ENCODE measurements at regions not wholly inside any gene's neighbourhood (a gene's known extent, or its start where the extent isn't known, plus 50 kb on each side); places are given as distances from the start of the nearest gene placed in this dataset.

- TF ChIP-seq STAT6 (CRISPR knock-in tag; conservative IDR thresholded peaks at IDR 0.05; ENCODE audit: low read depth) (no peak), FOXK1 (CRISPR knock-in tag; IDR thresholded peaks at IDR 0.05) (no peak), HMGA2 (CRISPR knock-in tag; IDR thresholded peaks at IDR 0.05) (no peak)
Measured at GRCh38 chr5:62708481-62709325, 130.1 kb downstream of the LRRC70 start (continued).

GRCh38 chr5:62707563-62707962 lies 128.9 kb downstream of the LRRC70 start:
- ChIA-PET POLR2A (no interaction called here), CTCF (no interaction called here)
- H3K27me3 Mint-ChIP-seq (ENCODE audit: low read depth): no peaks in the 10 kb centered on the region; the same call in 1 of the 2 replicates
- H3K9me3 Mint-ChIP-seq: peaks cover 30% of the 10 kb centered on the region
- TF ChIP-seq TEAD4 (CRISPR knock-in tag; IDR thresholded peaks at IDR 0.05): no peak
- TF ChIP-seq GABPB1 (CRISPR knock-in tag; IDR thresholded peaks at IDR 0.05): no peak
- no peak for TF ChIP-seq GTF2I (CRISPR knock-in tag; conservative IDR thresholded peaks at IDR 0.05)
- TF ChIP-seq RORB (CRISPR knock-in tag; IDR thresholded peaks at IDR 0.05): no peak
- no peak for TF ChIP-seq ZNF263 (CRISPR knock-in tag; IDR thresholded peaks at IDR 0.05; ENCODE audit: low read depth)
- TF ChIP-seq E2F1 (CRISPR knock-in tag; IDR thresholded peaks at IDR 0.05): no peak
- TF ChIP-seq NFYB (CRISPR knock-in tag; conservative IDR thresholded peaks at IDR 0.05; ENCODE audit: low read depth): no peak
- TF ChIP-seq ZNF121 (CRISPR knock-in tag; IDR thresholded peaks at IDR 0.05): no peak
- TF ChIP-seq AFF4 (CRISPR knock-in tag; IDR thresholded peaks at IDR 0.05; ENCODE audit: borderline replicate concordance): no peak
- TF ChIP-seq ERG (CRISPR knock-in tag; IDR thresholded peaks at IDR 0.05): no peak
- no peak for TF ChIP-seq SMAD3 (CRISPR knock-in tag; IDR thresholded peaks at IDR 0.05; ENCODE audit: borderline replicate concordance)
- no peak for TF ChIP-seq RELA (CRISPR knock-in tag; IDR thresholded peaks at IDR 0.05; ENCODE audit: borderline replicate concordance)
- TF ChIP-seq NR1H2 (CRISPR knock-in tag; IDR thresholded peaks at IDR 0.05): no peak
- no peak for TF ChIP-seq GRHL2 (CRISPR knock-in tag; IDR thresholded peaks at IDR 0.05; ENCODE audit: insufficient replicate concordance, severe bottlenecking)
- TF ChIP-seq ZNF512 (CRISPR knock-in tag; IDR thresholded peaks at IDR 0.05; ENCODE audit: borderline replicate concordance): no peak
- H3K4me1 Mint-ChIP-seq: no peaks in the 10 kb centered on the region
- no peak overlapping the region for H3K27ac Mint-ChIP-seq
- peaks cover 8% of the 10 kb centered on the region; the same call in 1 of the 2 replicates for H3K36me3 Mint-ChIP-seq
- H3K4me3 Mint-ChIP-seq: no peak overlapping the region
- no peak for ATAC-seq
- DNase-seq (ENCODE audit: low spot score): no peak
